NCI-H1092 (cell line): ENCODE measurements at regions not wholly inside any gene's neighbourhood (a gene's known extent, or its start where the extent isn't known, plus 50 kb on each side); places are given as distances from the start of the nearest gene placed in this dataset.

ENCODE experiments used
- DNase-seq: peaks from one replicate; lab custom pipeline; 2025; lab: John Stamatoyannopoulos, UW

GRCh38 chr13:44212633-44213396 lies 160.8 kb upstream of the SERP2 start:
- no peak for DNase-seq

- peak; percentile 18 for DNase-seq
Observed at GRCh38 chr13:44218501-44219240, 155.0 kb upstream of the SERP2 start.

GRCh38 chr13:44219577-44220548 lies 153.8 kb upstream of the SERP2 start:
- no peak for DNase-seq

GRCh38 chr13:44220948-44221347 lies 152.7 kb upstream of the SERP2 start:
- no peak for DNase-seq

- no peak for DNase-seq
Observed at GRCh38 chr13:44221657-44222056, 152.0 kb upstream of the SERP2 start.

GRCh38 chr13:44223770-44224444 lies 149.7 kb upstream of the SERP2 start:
- no peak for DNase-seq

GRCh38 chr13:44224450-44225149 lies 149.0 kb upstream of the SERP2 start:
- no peak for DNase-seq

- DNase-seq = no peak
Observed at GRCh38 chr13:44229371-44230030, 144.1 kb upstream of the SERP2 start.

GRCh38 chr13:44230071-44230470 lies 143.6 kb upstream of the SERP2 start:
- no peak for DNase-seq

- DNase-seq = no peak
Observed at GRCh38 chr13:44230736-44231135, 142.9 kb upstream of the SERP2 start.

GRCh38 chr13:44231786-44232516 lies 141.7 kb upstream of the SERP2 start:
- DNase-seq = no peak

GRCh38 chr13:44232774-44233173 lies 140.8 kb upstream of the SERP2 start:
- no peak for DNase-seq

- no peak for DNase-seq
Observed at GRCh38 chr13:44234566-44234965, 139.1 kb upstream of the SERP2 start.

- DNase-seq = no peak
Observed at GRCh38 chr13:44236370-44236769, 137.3 kb upstream of the SERP2 start.

- no peak for DNase-seq
Observed at GRCh38 chr13:44236801-44237207, 136.8 kb upstream of the SERP2 start.

- no peak for DNase-seq
Observed at GRCh38 chr13:44237276-44237767, 136.3 kb upstream of the SERP2 start.

GRCh38 chr13:44237881-44238421 lies 135.7 kb upstream of the SERP2 start:
- no peak for DNase-seq

GRCh38 chr13:44240611-44241145 lies 132.9 kb upstream of the SERP2 start:
- no peak for DNase-seq

- no peak for DNase-seq
Observed at GRCh38 chr13:44241638-44242037, 132.0 kb upstream of the SERP2 start.
